ENCODE measurements at regions not wholly inside any gene's neighbourhood (a gene's known extent, or its start where the extent isn't known, plus 50 kb on each side); places are given as distances from the start of the nearest gene placed in this dataset.

GRCh38 chr15:61798631-61799030, 261.6 kb downstream of the VPS13C start:
- DNase-seq (ENCODE audit: low read depth in 4 of 4, low spot score in 3 of 4), result no peak

- DNase-seq (ENCODE audit: low read depth in 4 of 4, low spot score in 3 of 4), result no peak
These were observed 264.2 kb downstream of the VPS13C start for GRCh38 chr15:61796056-61796455.

GRCh38 chr15:61794881-61795280, 265.4 kb downstream of the VPS13C start:
- DNase-seq (ENCODE audit: low read depth in 4 of 4, low spot score in 3 of 4), result no peak

- DNase-seq (ENCODE audit: low read depth in 4 of 4, low spot score in 3 of 4), result no peak
These were observed 266.0 kb downstream of the VPS13C start for GRCh38 chr15:61794276-61794675.

- DNase-seq (ENCODE audit: low read depth in 4 of 4, low spot score in 3 of 4), result no peak
These were observed 275.5 kb downstream of the VPS13C start for GRCh38 chr15:61784734-61785133.

GRCh38 chr15:61780278-61780980, 279.8 kb downstream of the VPS13C start:
- DNase-seq (ENCODE audit: low read depth in 4 of 4, low spot score in 3 of 4), result no peak

- no peak for DNase-seq (ENCODE audit: low read depth in 4 of 4, low spot score in 3 of 4)
These were observed 282.6 kb downstream of the VPS13C start for GRCh38 chr15:61777689-61778088.

GRCh38 chr15:61769557-61769956, 290.7 kb downstream of the VPS13C start:
- no peak for DNase-seq (ENCODE audit: low read depth in 4 of 4, low spot score in 3 of 4)

GRCh38 chr15:61768131-61768530, 292.1 kb downstream of the VPS13C start:
- no peak for DNase-seq (ENCODE audit: low read depth in 4 of 4, low spot score in 3 of 4)

- DNase-seq (ENCODE audit: low read depth in 4 of 4, low spot score in 3 of 4), result no peak
These were observed 295.3 kb downstream of the VPS13C start for GRCh38 chr15:61764981-61765380.

- DNase-seq (ENCODE audit: low read depth in 4 of 4, low spot score in 3 of 4), result no peak
These were observed 296.1 kb downstream of the VPS13C start for GRCh38 chr15:61764141-61764540.

GRCh38 chr15:61762676-61763075, 297.6 kb downstream of the VPS13C start:
- DNase-seq (ENCODE audit: low read depth in 4 of 4, low spot score in 3 of 4), result no peak

- DNase-seq (ENCODE audit: low read depth in 4 of 4, low spot score in 3 of 4), result no peak
These were observed 300.6 kb downstream of the VPS13C start for GRCh38 chr15:61759639-61760038.

- no peak for DNase-seq (ENCODE audit: low read depth in 4 of 4, low spot score in 3 of 4)
These were observed 304.0 kb downstream of the VPS13C start for GRCh38 chr15:61756071-61756820.

- DNase-seq (ENCODE audit: low read depth in 4 of 4, low spot score in 3 of 4), result no peak
These were observed 304.8 kb downstream of the VPS13C start for GRCh38 chr15:61755467-61755866.

GRCh38 chr15:61753018-61753710, 307.1 kb downstream of the VPS13C start:
- DNase-seq (ENCODE audit: low read depth in 4 of 4, low spot score in 3 of 4), result no peak

GRCh38 chr15:61752001-61752400, 308.2 kb downstream of the VPS13C start:
- no peak for DNase-seq (ENCODE audit: low read depth in 4 of 4, low spot score in 3 of 4)

- DNase-seq (ENCODE audit: low read depth in 4 of 4, low spot score in 3 of 4), result peak in 3 of 4 donors; percentile 10 to 40 (median 29)
These were observed 309.8 kb downstream of the VPS13C start for GRCh38 chr15:61750271-61751084.

- no peak for DNase-seq (ENCODE audit: low read depth in 4 of 4, low spot score in 3 of 4)
These were observed 311.1 kb downstream of the VPS13C start for GRCh38 chr15:61749169-61749568.

GRCh38 chr15:61748529-61748928, 311.7 kb downstream of the VPS13C start:
- no peak for DNase-seq (ENCODE audit: low read depth in 4 of 4, low spot score in 3 of 4)

GRCh38 chr15:61746589-61746988, 313.7 kb downstream of the VPS13C start:
- DNase-seq (ENCODE audit: low read depth in 4 of 4, low spot score in 3 of 4), result no peak

Data from left renal pelvis (tissue), 4 donors.